GM18517 (cell line): ENCODE measurements at regions not wholly inside any gene's neighbourhood (a gene's known extent, or its start where the extent isn't known, plus 50 kb on each side); places are given as distances from the start of the nearest gene placed in this dataset.
"Not testable (repeated sequence)": the region's sequence is repeated elsewhere in the genome, so short reads cannot be mapped to it uniquely, and the experiment has no call there.

Experiments used
- ATAC-seq: cut with Tn5 transposase; IDR thresholded peaks from one replicate; pipeline ENCODE4 v1.9.1; 2021; ENCODE audit warnings: mild to moderate bottlenecking, moderate library complexity; ENCODE audit not compliant: unreplicated experiment

DNA sequence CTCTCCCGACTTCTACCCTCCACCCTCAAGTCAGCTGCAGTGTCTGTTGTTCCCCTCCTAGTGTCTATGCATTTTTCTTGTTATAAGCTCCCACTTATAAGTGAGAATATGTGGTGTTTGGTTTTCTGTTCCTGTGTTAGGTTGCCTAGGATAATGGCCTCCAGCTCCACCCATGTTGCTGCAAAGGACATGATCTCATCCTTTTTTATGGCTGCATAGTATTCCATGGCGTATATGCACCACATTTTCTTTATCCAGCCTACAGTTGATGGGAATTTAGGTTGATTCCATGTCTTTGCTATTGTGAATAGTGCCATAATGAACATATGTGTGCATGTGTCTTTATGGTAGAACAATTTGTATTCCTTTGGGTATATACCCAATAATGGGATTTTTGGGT is 80.7 kb downstream of the SPTSSA start:
- ATAC-seq: not testable (repeated sequence)

DNA sequence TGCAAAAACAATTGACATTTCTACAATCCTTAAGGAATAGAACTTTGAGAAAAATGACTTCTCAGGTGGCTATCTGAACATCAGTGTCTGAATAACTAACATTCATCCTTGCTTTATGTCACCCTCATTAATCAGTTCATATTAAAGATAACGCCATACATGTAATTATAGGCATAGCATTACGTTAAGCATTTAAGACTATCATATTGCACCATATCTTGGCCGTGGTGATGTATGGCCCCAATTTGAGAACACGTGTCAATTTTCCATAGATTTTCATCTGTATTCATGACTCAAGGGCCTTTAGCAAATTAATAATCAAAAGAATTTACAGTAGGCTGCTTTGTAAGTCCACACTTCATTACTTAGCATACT is 81.6 kb downstream of the SPTSSA start:
- no peak for ATAC-seq

- no peak for ATAC-seq
These were observed 82.1 kb downstream of the SPTSSA start for GRCh38 chr14:34379816-34380470.

- ATAC-seq: no peak
These were observed 85.3 kb downstream of the SPTSSA start for GRCh38 chr14:34376649-34377267.

DNA sequence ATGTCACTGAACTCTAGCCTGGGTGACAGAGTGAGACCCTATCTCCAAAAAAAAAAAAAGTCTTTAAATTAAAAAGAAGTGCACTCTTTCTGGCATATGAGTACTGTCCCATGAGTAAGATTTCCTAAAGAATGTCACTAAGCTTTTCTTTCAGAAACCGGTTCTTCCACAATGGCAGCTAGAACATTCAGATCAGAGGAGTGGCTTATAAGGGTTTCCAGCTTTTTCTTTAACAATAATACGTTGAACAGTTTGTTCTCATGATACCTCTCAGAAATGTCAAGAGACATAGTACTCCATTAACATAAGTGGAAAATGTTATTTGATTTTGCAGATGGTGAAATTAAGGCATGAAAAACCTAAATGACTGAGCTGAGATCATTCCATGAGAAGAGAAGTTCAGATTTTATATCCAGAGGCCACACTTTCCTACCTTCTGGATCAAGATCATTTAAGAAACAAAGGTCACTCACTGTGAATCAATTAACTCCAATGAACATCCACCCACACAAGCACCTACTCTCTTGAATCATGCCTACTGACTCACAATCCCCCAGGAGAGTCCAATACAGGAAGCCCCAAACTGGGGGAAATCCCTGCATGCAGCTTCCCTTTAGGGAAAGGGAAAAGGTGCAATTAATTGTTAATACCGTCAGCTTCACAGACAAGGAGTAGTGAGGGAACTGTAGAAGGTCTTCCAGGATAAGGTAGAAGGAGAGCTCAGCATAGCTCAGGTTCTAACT is 86.9 kb downstream of the SPTSSA start:
- no peak for ATAC-seq

DNA sequence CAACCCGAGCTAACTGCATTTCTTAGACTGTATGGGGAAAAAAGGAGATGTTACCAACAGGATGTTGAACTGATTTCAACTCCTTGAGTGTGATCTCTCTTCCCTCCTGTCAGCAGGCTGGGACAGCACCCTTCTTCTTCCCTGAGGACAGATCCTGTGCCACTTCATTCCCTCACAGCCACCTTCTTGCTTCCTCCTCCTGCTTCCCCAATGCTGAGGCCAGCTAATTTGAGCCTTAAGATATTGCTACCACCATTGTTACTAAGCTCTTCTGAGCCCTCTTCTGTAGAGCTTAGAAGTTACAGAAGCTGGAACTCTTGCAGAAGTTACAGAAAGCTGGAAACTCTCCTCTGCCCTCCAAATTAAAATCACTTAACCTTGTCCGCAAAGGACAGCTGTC is 88.8 kb downstream of the SPTSSA start:
- no peak for ATAC-seq

DNA sequence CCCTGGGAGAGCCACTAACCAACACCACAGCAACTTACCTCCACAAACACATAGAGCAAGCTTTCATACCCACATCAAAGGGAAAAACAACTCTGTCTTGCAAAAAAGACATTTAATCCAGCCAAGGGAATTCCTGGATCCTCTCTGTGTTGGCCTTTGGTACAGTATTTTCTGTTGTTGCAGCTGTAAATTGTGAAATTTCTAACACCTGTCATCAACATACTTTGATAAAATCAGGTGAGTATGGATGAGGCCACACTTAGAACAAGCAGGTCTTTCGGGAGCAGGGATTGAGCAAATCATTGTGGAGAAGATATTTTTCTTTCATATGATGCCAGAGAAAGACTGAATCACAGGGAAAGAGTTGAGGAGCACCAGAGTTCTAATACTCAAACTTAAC is 89.3 kb downstream of the SPTSSA start:
- no peak for ATAC-seq

- ATAC-seq: no peak
These were observed 92.4 kb downstream of the SPTSSA start for GRCh38 chr14:34369648-34370030.

DNA sequence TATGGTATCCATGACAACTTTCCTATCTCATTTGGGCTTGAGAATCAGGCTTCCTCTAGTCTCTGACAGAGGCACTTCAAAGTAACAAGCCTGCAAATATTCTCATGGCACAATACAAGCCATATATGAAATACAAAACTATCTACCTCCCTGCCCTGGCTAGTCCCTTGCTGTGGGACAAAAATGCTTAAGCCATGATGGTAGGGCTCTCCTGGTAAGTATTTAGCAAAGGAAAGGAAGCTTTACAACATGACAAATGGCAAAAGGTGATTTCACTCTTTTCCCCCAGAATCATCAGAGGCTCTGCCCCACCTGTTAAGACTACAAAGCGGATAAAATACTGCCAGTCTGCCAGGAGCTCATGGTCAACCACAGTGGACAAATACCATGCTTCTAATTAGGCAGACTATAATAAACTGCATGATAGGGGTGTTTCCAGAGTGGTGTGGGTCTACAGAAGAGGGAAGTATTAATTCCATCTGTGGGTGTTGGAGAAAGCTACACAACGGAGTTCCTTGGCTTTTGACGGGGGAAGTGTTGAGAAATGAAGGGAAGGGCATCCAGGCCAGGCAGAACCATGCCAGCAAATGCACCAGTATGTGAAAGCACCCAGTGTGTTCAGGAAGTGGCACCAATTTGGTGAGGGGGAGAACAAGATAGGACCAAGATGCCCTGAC is 92.9 kb downstream of the SPTSSA start:
- ATAC-seq: no peak

DNA sequence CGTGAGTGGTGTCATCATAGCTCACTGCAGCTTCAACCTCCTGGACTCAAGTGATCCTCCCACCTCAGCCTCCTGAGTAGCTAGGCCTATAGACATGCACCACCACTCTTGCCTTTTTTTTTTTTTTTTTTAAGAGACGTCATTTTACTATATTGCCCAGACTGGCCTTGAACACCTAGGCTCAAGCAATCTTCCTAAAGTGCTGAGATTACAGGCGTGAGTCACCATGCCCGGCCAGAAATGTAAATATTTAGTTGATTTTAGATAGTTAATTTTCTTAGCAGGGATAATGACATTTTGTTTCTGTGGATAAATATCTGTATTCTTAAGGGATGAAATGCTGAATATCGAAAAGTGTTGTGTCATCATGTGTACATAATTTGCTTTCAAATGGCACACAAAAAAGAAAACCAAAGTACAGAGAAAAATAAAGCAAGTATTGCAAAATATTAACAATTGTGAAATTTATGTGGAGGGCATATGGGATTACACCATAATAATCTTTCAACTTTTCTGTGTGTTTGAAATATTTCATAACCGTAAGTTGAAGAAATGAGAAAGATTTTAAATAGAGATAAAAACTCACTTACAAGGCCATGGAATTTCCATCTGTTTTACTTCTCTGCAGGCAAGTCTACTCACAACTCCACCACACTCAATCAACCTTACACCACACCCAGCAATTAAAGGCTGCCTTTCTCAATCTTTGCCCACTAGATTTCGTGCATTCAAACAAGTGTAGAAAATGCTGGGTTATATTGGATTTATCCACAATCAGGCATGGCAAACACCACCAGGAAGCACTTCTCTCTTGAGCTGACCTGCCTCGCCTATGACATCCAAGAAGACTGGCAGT is 93.7 kb downstream of the SPTSSA start:
- no peak for ATAC-seq

- no peak for ATAC-seq
These were observed 96.6 kb downstream of the SPTSSA start for GRCh38 chr14:34365309-34365915.

DNA sequence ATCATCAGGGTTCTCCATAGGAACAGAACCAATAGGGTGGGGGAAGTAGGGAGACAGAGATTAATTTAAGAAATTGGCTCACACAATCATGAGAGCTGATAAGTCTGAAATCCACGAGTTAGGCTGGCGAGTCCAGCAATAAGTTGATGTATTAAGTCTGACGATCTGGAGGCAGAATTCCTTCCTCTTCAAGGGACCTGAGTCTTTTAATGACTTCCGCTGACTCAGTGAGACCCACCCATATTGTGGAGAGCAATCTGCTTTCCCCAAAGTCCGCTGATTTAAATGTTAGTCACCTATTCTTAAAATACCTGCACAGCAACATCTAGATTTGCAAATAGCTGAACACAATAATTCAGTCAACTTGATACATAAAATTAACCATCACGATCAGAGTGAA is 97.8 kb downstream of the SPTSSA start:
- no peak for ATAC-seq

- ATAC-seq: no peak
These were observed 98.3 kb downstream of the SPTSSA start for GRCh38 chr14:34363733-34364134.

- ATAC-seq: no peak
These were observed 99.3 kb downstream of the SPTSSA start for GRCh38 chr14:34362641-34363251.

GRCh38 chr14:34361504-34362011 is 100.5 kb downstream of the SPTSSA start:
- ATAC-seq: no peak

GRCh38 chr14:34359420-34360117 is 102.5 kb downstream of the SPTSSA start:
- no peak for ATAC-seq

GRCh38 chr14:34356264-34356654 is 105.8 kb downstream of the SPTSSA start:
- no peak for ATAC-seq

GRCh38 chr14:34355584-34356263 is 106.3 kb downstream of the SPTSSA start:
- no peak for ATAC-seq

DNA sequence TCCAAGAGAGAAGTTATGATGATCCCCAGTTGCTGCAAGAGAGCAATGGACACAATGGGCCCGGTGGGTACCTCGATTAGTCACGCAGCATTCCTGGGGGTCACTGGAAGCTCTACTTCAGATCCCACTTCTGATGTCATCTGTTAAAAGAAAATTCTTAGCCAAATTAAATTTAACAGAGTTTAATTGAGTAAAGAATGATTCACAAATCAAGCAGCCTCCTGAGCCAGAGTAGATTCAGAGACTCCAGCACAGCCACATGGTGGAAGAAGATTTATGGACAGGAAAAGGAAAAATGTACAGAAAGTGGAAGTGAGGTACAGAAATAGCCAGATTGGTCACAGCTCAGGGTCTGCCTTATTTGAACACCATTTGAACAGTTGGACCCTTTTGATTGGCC is 107.5 kb downstream of the SPTSSA start:
- no peak for ATAC-seq
